Tibial nerve (tissue), 4 donors: ENCODE measurements at regions not wholly inside any gene's neighbourhood (a gene's known extent, or its start where the extent isn't known, plus 50 kb on each side); places are given as distances from the start of the nearest gene placed in this dataset.

ENCODE experiments used
- CTCF ChIP-seq, 5 experiments: fragments of 200-600 bp in 3 of 5; fragments of 450-650 bp in 2 of 5; sonication (generic) in 3 of 5; IDR thresholded peaks; one replicate each; pipeline ENCODE4 v1.5.1; 2016 to 2019; ENCODE audit warnings: antibody characterized with exemption in 5 of 5, mild to moderate bottlenecking in 3 of 5, moderate library complexity in 2 of 5
- EP300 ChIP-seq, 2 donors: sonication (generic); formaldehyde crosslinking; IDR thresholded peaks; one replicate each; pipeline ENCODE4 v1.6.1; 2017; ENCODE audit warnings: antibody characterized with exemption in 2 of 2, mild to moderate bottlenecking in 1 of 2
- POLR2A ChIP-seq, 2 donors: fragments of 450-650 bp; IDR thresholded peaks; one replicate each; pipeline ENCODE4 v1.6.1; 2017; ENCODE audit warnings: antibody characterized with exemption in 2 of 2, mild to moderate bottlenecking in 2 of 2, moderate library complexity in 2 of 2

- no peak for TF ChIP-seq CTCF (IDR thresholded peaks at IDR 0.05)
- TF ChIP-seq EP300 (IDR thresholded peaks at IDR 0.05): no peak
- no peak for TF ChIP-seq POLR2A (IDR thresholded peaks at IDR 0.05)
These were observed 617.4 kb upstream of the ADAMTS5 start for GRCh38 chr21:27584256-27584655.
